Left colon (tissue), 2 donors: ENCODE measurements at regions not wholly inside any gene's neighbourhood (a gene's known extent, or its start where the extent isn't known, plus 50 kb on each side); places are given as distances from the start of the nearest gene placed in this dataset.
A peak's percentile ranks its signal among the peaks of the same experiment; 100 is the strongest.
"Not testable (repeated sequence)": the region's sequence is repeated elsewhere in the genome, so short reads cannot be mapped to it uniquely, and the experiment has no call there.

Experiments
- ATAC-seq: fragments of 200-7000 bp; cut with Tn5 transposase; one replicate; pipeline ENCODE4 v1.9.1; 2020; ENCODE audit warnings: mild to moderate bottlenecking, moderate library complexity
- DNase-seq, 2 donors: peaks; one replicate each; pipeline ENCODE4 v3.0.0-alpha.2; 2020
- intact Hi-C, 2 donors: fragments of 100-400 bp; cut with DNase I in 1 of 2; cut with micrococcal nuclease in 1 of 2; formaldehyde crosslinking; loops; one replicate each; pipeline versions ENCODE4 v1.11.2 to v1.14.0; 2022; cut with DNase I, micrococcal nuclease
- donor health status: DM: no; HTN: no; CAD: no.
- donor health status: DM: yes; HTN: yes; CAD: no.

- intact Hi-C loops, result no loop called here
- DNase-seq (no peak), ATAC-seq (no peak)
Observed at GRCh38 chr3:53401154-53401553, 53.8 kb upstream of the DCP1A start.

- intact Hi-C loops, result no loop called here
Observed at GRCh38 chr3:53402326-53402725, 55.0 kb upstream of the DCP1A start.

GRCh38 chr3:53411371-53411770, 64.0 kb upstream of the DCP1A start:
- DNase-seq (no peak), ATAC-seq (no peak)
- intact Hi-C loops, result no loop called here

More at GRCh38 chr3:53402326-53402725, 55.0 kb upstream of the DCP1A start:
- DNase-seq (no peak), ATAC-seq (no peak)

- intact Hi-C loops, result no loop called here
- DNase-seq (no peak), ATAC-seq (no peak)
Observed at GRCh38 chr3:53412953-53413352, 65.6 kb upstream of the DCP1A start.

GRCh38 chr3:53416530-53416929, 69.2 kb upstream of the DCP1A start:
- intact Hi-C loops, result no loop called here
- no peak for ATAC-seq
- no peak for DNase-seq

GRCh38 chr3:53420831-53421230, 73.5 kb upstream of the DCP1A start:
- DNase-seq (no peak), ATAC-seq (no peak)
- intact Hi-C loops, result no loop called here

GRCh38 chr3:53422954-53423698, 71.3 kb upstream of the CACNA1D start:
- DNase-seq (peak in 1 of 2 donors; percentile 7), ATAC-seq (peak; percentile 93)
- intact Hi-C loops, result no loop called here

GRCh38 chr3:53425936-53426335, 68.5 kb upstream of the CACNA1D start:
- no peak for ATAC-seq
- intact Hi-C loops, result no loop called here
- DNase-seq, result no peak

- ATAC-seq, result no peak
- intact Hi-C loops, result no loop called here
- DNase-seq, result no peak
Observed at GRCh38 chr3:53426918-53427317, 67.5 kb upstream of the CACNA1D start.

- no peak for DNase-seq
- intact Hi-C loops, result no loop called here
- no peak for ATAC-seq
Observed at GRCh38 chr3:53436828-53437227, 57.6 kb upstream of the CACNA1D start.

- ATAC-seq, intact Hi-C loops, DNase-seq: not testable (repeated sequence)
Observed at GRCh38 chr3:53442863-53443262, 51.5 kb upstream of the CACNA1D start.
